ENCODE measurements at regions not wholly inside any gene's neighbourhood (a gene's known extent, or its start where the extent isn't known, plus 50 kb on each side); places are given as distances from the start of the nearest gene placed in this dataset.

DNA sequence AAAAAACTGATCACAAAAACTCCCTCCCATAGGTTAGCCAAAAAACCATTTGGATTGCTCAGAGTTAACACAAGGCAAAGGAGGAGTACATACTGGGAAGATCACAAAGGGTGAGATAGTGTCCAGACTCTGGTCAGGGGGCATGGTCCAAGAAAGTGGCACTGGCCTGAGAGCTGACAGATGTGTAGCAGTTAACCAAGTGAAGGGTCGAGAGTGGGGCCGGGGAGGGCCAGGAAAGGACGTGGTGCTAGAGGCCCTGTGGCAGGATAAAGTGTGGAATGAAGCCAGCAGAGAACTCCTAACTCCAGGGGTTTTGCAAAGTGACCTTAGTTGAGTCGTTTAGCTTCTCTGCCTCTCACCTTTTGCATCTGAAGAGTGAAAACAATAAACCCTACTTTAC is 290.5 kb downstream of the FOXA2 start:
- no peak for DNase-seq (ENCODE audit: extremely low read depth in 1 of 11, low read depth in 9 of 11, low spot score in 4 of 11)

DNA sequence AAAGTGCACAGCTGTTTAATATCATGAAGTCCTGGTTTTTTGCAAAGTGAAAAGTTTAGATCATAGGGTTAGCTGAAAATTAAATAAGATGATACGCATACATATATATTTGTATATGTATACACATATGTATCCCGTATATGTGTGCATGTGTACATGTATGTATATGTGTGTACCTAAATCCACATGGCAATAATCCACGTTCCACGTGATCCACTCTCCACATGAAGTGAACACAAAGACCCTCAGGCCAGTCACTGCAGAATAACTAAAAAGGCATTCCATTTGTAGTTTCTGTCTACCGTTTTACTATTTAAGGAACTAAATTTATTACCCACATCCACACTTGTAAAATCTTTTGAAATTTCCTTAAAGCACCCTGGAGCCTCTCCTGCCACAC is 294.9 kb downstream of the FOXA2 start:
- no peak for DNase-seq (ENCODE audit: extremely low read depth in 1 of 11, low read depth in 9 of 11, low spot score in 4 of 11)

DNA sequence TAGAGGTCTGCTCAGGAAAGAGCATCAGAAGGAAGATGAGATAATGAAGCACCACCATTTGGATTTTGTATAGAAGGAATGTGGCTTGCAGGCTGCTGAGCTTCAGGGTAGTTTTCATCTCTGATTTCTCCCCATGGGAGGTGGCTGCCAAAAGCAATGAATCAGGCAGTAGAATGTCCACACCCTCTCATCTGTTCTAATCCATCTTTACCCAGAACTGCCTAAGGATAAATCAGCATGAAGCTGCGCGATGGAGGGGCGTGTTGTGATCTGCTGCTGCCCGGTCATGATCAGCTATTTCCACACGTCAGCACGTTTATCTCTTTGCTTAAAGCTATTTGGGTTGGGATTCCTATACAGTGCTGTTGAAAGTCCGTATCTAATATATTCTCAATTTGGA is 295.4 kb downstream of the FOXA2 start:
- DNase-seq (ENCODE audit: extremely low read depth in 1 of 11, low read depth in 9 of 11, low spot score in 4 of 11) = no peak

DNA sequence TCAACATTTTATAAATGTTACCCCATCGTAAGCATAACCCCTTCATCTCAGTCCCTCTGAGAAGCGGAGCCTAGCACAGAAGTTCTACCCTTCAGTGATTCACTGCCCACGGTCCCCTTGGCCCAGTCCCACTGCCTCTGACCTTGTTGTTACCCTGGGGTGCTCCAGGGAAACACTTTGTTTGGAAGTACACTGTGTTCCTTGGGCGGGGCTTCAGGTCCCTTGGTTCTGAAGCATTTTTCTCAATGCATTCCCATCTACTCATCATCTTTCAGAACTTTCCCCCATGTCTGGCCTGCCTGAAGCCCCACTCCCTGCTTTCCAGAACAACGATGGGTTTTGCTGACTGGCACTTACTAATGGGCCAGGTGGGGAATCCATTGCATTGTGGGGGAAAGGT is 296.2 kb downstream of the FOXA2 start:
- DNase-seq (ENCODE audit: extremely low read depth in 1 of 11, low read depth in 9 of 11, low spot score in 4 of 11) = no peak

DNA sequence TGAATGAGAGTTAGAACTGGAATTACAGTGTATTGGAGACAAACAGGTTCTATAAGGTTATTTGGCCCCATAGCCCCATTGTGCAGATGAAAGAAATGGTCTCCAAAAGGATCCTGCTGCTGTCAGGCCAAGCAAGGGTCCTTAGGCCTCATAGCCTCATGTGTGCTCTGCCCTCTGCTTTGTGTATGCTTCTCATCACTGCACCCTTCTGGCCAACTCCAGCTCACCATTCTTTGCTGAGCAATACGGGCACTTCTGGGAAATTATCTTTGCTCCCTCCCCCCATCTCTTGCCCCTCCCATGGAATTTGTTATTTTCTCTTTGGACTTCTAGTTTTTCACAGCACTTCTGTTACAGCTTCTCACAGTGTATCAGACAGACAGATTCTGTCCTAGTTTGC is 298.8 kb downstream of the FOXA2 start:
- no peak for DNase-seq (ENCODE audit: extremely low read depth in 1 of 11, low read depth in 9 of 11, low spot score in 4 of 11)

DNA sequence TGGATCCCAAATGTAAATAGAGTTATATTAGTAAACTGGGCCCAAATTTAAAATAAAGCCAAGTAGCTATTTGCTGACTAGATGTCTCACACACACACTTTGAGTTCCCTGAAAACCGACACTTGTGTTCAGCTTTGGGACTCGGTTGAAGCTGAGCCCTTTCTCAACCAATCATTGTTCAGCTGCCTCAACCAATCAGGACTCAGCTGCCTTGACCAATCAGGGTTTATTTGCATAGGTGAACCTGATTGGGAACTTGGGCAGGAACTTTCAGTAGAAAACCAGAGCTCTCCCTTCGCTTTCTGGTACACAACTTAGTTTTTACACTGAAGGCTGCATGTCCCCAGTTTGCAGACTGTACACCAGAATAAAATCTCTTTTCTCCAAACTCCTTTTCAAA is 301.7 kb downstream of the FOXA2 start:
- DNase-seq (ENCODE audit: extremely low read depth in 1 of 11, low read depth in 9 of 11, low spot score in 4 of 11) = no peak

DNA sequence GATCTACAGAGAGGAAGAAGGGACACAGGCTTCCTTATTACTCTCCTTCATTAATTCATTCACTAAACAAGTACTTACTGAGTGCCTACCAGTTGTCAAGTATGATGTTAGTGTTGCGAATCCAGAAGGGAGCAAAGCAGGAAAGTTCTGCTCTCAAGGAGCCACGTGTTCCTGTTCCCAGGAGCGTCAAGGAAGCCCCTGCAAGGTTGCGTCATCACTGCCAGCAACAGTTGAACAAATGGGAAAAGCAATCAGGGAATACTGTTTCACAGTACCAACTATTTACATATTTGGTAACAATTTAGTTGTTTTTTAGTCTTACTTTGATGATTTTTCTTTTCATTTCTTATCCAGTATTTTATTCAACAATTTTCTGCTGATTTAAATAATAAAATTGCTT is 310.0 kb downstream of the FOXA2 start:
- no peak for DNase-seq (ENCODE audit: extremely low read depth in 1 of 11, low read depth in 9 of 11, low spot score in 4 of 11)

DNA sequence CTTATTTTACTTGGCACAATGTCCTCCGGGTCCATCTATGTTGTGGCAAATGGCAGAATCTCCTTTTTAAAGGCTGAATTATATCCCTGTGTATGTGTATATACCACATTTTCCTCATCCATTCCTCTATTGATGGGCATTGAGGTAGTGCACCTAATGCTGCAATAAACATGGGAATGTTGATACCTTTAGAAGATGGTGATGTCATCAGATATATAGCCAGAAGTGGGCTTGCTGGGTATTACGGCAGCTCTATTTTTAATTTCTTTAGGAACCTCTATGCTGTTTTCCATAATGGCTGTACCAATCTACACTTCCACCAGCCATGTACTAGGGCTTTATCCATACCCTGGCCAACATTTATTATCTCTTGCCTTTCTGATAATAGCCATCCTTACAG is 315.7 kb downstream of the FOXA2 start:
- DNase-seq (ENCODE audit: extremely low read depth in 1 of 11, low read depth in 9 of 11, low spot score in 4 of 11) = no peak

DNA sequence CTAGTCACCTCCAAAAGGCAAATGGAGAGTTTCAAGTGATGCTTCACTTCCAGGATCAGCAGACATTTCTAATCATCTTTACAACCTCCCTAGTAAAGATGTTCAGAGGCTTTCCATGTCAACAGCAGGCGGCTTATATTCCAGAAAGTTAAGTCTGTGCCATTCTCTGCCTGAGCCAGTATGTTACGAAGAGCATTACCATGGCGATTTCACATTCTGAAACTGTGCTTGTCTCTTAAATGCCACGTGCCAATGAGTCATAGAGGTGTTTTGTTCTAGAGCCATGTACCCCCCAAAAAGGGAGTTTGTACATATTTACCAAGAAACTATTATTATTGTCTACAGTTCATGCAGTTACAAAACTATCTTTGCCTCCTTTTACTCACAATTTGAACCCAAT is 319.5 kb downstream of the FOXA2 start:
- DNase-seq (ENCODE audit: extremely low read depth in 1 of 11, low read depth in 9 of 11, low spot score in 4 of 11) = no peak

DNA sequence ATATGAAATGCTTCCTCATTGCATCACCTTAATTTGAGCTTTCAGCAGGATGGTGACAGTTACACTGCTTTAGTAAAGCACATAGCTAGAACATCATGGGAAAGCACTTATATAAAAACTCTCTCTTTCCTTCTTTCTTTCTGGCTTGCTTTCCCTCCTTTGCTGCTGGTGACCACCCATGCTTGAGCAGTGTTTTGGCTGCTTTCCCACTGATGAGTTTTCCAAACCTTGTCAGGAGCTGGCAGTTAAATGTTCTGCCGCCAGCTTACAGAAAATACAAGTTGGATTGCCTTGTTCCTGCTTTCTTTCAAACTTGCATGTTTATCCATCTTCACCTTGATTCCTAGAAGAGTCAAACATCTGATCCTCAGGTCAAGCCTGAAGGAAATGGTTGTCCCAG is 323.9 kb downstream of the FOXA2 start:
- no peak for DNase-seq (ENCODE audit: extremely low read depth in 1 of 11, low read depth in 9 of 11, low spot score in 4 of 11)

DNA sequence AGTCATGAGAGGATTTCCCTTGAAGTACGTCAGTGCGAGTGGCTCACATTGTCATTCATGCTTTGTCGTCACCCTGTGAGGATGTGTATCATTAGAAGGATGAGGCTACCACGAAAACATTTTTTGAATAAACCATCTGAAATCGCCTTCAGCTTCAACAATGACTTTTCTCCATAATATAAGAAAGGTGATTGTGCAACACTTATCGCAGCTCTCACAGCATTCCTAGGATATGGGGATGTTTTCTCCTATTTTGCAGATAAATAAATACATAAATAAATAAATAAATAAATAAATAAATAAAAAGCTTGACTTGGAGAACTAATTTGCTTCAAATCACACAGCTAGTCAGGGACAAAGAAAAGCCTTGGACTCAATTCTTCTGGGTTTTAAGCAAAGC is 326.5 kb downstream of the FOXA2 start:
- no peak for DNase-seq (ENCODE audit: extremely low read depth in 1 of 11, low read depth in 9 of 11, low spot score in 4 of 11)

DNA sequence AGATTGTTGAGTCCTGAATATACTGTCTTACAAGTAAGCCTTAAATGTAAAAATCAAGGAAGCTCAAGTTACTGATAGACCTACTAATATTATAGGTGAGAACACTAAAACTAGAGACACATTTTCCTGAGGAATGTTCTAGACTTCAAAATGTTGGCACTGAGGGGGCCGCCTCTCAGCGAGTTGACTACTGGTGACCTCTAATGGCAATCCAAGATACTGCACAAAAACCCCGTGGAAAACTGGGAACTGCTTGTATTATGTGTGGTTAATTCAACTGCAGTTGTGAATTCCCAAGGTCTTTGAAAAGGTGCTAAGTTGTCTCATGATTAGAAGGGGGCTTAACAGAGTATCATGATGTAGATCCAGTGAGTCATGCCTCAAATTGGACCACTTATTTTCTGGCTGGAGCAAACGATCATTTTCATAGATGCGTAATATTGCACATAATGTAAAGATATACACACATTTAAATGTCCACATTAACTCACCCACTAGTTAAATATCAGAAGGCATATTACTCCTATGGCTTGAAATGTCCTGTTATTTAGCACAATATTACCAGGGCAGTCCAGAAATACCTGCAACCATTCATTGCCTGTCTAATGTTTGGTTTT is 336.2 kb downstream of the FOXA2 start:
- peak in 1 of 11 donors; percentile 11 for DNase-seq (ENCODE audit: extremely low read depth in 1 of 11, low read depth in 9 of 11, low spot score in 4 of 11)

DNA sequence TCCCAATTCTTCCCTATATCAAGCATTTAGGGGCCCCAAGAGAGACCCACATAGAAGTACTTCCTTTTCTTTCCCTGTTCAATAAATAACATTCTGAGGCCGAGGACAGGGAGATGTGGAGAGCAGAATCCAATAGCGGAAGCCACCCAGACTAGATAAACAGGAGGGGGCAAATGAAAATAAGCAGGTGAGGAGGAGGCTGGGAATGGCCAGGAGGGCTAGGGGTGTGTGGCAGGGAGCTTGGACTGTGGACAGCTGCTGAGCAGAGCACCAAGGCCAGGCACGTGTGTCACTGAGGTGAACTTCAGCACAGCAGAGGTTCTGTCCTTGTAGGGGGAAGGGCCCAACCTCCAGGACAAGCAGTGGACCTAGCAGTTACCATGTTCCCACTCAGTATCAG is 339.2 kb downstream of the FOXA2 start:
- DNase-seq (ENCODE audit: extremely low read depth in 1 of 11, low read depth in 9 of 11, low spot score in 4 of 11) = no peak

DNA sequence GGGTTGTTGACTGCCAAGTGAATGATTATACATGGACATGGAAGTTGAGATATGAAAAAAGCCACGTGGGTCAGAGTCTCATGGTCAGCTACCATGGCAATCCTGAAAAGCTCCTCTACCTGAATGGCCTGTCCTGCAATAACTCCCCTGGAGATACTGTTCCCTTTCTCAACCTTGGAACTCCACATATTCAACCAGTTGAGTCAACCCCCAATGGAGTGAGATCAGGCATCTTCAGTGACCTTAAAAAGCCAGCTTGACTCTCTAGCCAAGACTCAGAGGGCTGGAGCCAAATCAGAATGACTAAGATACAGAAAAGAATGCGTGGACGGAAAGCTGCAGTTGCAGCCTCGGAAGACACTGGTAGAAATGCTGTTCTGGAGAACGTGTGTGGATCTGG is 341.3 kb downstream of the FOXA2 start:
- no peak for DNase-seq (ENCODE audit: extremely low read depth in 1 of 11, low read depth in 9 of 11, low spot score in 4 of 11)

DNA sequence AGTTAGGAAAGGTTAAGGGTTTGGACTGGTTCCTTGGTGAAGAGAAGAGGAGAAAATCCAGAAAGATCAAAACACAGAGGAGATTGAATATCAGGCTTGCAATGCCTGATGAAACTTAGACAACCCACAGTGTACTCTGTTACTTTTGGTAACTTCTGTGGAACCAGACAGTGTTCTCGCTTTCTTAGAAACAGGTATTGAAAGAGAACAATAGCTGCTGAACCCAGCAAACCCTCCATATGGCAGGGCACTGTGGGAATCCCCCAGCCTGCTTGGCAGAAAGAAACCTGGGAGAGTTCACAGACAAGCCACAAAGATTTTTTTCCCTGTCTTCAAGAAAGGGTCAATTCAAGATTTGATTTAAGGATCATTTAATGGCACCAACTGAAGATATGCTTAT is 342.8 kb downstream of the FOXA2 start:
- no peak for DNase-seq (ENCODE audit: extremely low read depth in 1 of 11, low read depth in 9 of 11, low spot score in 4 of 11)

DNA sequence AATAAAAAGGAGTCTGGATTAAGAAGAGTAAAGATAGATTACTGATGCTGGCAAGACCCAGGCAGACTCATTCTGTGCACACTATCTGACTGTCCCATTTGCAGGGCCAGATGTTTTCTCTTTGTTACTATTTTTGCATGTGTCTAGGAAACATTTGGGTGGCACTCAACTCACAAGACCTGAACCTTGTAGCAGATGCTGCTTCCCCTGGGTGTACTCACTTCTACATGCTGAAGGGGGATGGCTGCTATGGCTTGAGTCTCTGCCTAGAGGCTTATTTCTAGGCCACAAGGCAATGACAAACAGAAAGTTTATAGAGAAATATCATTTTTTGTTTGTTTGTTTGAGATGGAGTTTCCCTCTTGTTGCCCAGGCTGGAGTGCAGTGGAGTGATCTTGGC is 351.4 kb downstream of the FOXA2 start:
- no peak for DNase-seq (ENCODE audit: extremely low read depth in 1 of 11, low read depth in 9 of 11, low spot score in 4 of 11)

DNA sequence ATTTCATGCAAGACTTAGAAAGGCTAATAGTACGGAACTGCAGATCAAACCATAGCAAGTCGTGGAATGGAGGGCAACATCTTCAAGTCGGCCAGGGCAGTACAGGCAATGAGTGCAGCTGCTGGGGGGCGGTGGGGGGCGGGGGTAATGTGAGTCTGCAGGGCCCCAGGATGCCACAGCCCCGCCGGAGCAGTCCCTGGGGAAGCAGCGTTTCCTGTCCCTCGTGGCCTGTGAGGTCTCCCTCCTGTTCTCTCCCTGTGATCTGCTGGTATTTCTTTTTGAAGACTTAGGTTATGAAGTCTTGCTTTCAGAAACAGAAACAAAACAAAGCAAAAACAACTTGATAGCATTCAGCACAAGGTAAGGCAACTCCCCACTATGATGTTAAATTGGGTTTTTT is 351.9 kb downstream of the FOXA2 start:
- no peak for DNase-seq (ENCODE audit: extremely low read depth in 1 of 11, low read depth in 9 of 11, low spot score in 4 of 11)

DNA sequence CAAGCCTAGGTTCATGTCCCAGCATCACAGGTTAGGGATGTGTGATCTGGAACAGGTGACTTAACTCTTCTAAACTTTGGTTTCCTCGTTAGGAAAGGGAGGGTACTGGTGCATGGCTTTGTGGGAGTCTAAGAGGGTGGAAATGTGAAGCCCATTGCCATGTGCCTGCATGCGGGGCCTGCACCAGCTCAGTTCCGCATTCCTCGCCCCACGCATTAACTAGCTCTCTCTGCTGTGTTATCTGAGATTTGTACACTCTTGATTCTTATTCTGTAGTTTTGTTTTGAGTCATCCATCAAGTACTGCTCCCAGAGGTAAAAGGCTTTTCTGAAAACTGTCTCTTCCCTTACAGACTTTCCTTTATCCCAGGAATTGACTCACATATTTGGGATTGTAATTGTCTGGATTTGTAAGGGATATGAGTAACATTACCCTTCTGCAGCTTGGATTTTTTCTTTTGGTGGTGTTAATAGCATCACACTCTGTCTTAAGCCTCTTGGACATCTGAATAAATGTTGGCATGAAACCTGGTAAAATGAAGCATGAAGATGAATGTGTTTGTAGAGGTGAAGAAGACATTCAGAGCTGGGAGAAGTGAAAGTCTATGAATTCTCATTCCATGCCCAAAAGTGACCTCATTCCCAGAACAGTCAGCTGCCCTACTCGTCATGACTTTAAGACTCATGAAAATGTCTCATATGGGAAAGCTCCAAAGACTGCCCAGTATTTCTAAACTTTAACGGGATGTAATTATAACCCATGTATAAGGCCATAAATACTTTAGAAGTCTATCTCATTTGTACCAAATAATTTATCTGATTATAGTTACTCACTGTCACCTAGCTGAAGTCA is 357.3 kb downstream of the FOXA2 start:
- peak in 9 of 11 donors; percentile 7 to 48 (median 35) for DNase-seq (ENCODE audit: extremely low read depth in 1 of 11, low read depth in 9 of 11, low spot score in 4 of 11)

DNA sequence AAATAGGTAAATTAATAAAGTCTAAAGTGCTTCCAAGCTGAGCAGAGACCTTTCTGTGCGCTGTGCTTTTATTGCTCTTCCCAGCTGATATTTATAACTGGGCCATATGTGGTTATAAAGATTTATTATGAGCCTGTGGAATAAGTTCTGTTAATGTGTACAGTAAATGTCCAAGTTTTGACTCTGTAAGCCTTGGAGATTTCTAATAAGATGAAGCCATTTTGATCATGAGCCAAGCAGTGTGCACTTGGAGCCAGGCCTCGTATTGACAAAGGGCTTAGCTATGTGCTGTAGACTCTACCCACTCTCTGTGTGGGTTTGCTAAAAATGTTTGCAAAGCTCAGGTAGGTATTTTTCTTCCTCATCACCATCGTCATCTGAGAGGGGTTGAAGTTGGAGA is 361.1 kb downstream of the FOXA2 start:
- no peak for DNase-seq (ENCODE audit: extremely low read depth in 1 of 11, low read depth in 9 of 11, low spot score in 4 of 11)

DNA sequence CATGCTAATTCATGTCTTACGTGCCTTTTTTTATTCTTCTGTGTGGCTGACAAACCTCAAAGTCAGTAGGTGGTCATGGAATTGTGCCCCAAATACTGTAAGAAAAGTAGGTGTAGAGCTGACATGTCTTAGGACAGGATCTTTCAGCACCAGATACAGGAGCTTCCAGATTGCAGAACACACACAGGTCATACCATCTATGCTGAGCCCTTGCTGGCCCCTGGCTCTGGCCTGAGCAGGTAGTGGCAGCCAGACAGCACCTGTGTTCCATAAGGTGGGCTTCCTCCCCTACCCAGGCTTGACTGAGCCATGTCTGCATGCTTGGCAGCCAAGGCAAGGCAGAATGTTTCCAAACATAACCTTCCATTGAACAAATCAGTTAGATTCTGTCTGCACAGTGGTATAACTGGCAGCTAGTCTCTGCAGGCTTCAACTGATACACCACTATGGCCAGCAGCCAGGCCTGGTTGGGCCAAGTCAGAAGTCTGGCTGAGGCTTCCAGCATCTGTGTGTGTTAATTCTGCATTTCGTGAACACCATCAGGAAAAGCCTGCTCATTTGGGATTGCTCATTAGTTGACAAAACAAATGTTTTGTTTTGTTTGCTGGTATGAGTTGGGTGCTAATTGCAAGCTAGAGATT is 366.5 kb downstream of the FOXA2 start:
- DNase-seq (ENCODE audit: extremely low read depth in 1 of 11, low read depth in 9 of 11, low spot score in 4 of 11) = no peak

DNA sequence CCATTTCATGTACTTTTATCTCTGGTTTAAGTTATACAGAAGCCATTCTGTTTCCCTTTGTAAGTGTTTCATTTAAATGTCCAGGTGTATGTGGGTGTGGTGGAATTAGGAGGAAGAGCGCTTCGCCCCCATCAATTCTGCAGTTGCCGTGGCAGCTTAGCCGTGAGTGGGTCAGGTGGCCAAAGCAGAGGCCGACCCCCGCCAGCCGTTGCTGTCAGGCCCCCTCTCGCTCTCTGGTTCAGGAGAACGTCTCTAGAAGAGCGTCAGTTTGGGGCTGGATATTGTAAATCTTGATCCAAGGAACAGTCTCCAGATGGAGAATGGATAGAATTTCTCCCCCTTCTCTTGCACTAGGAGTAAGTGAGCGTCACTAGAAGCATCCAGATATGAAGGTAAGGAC is 367.4 kb downstream of the FOXA2 start:
- DNase-seq (ENCODE audit: extremely low read depth in 1 of 11, low read depth in 9 of 11, low spot score in 4 of 11) = no peak

Measured in renal cortex interstitium (tissue), 11 donors.